Panc1 (cell line): ENCODE measurements at regions not wholly inside any gene's neighbourhood (a gene's known extent, or its start where the extent isn't known, plus 50 kb on each side); places are given as distances from the start of the nearest gene placed in this dataset.

Experiments
- ATAC-seq: fragments of 200-7000 bp; cut with Tn5 transposase; 2 replicates; pipeline ENCODE4 v1.9.1; 2020; ENCODE audit warnings: mild to moderate bottlenecking, moderate library complexity
- BruUV-seq: library from RNA; stranded (reverse); fragments of 400-500 nt; replicated peaks from 2 replicates; lab custom pipeline; 2021; lab: Mats Ljungman, UMichigan
- CTCF ChIA-PET: fragments of 300-600 bp; sonication (Branson Sonifier 250); formaldehyde crosslinking; loops from one replicate; lab custom pipeline; 2022; ENCODE audit warnings: antibody characterized with exemption; lab: Charles Lee
- POLR2A ChIA-PET: fragments of 300-600 bp; sonication (Branson Sonifier 250); formaldehyde crosslinking; loops from one replicate; lab custom pipeline; 2022; ENCODE audit warnings: antibody characterized with exemption; lab: Charles Lee
- DNase-seq: peaks from one replicate; pipeline ENCODE4 v3.0.0-alpha.2; 2010; ENCODE audit warnings: low read depth, low spot score
- H3K27ac ChIP-seq: 2 replicates; pipeline ENCODE4 v1.5.1; 2011; ENCODE audit warnings: mild to moderate bottlenecking, low read length, inconsistent platforms
- H3K27me3 ChIP-seq: fragments of 200-500 bp; sonication (Bioruptor generic); 2 replicates; pipeline ENCODE4 v1.6.0; 2014; ENCODE audit warnings: low read length, inconsistent platforms; ENCODE audit not compliant: control insufficient read depth, insufficient read depth
- H3K36me3 ChIP-seq: fragments of 200-500 bp; sonication (Bioruptor generic); 2 replicates; pipeline ENCODE4 v1.5.1; 2014; ENCODE audit warnings: inconsistent platforms, mild to moderate bottlenecking, low read length, moderate library complexity; ENCODE audit not compliant: control insufficient read depth, insufficient read depth
- H3K4me1 ChIP-seq: 2 replicates; pipeline ENCODE4 v1.5.1; 2011; ENCODE audit warnings: inconsistent platforms, mild to moderate bottlenecking, low read length, moderate library complexity; ENCODE audit not compliant: control insufficient read depth, insufficient read depth
- H3K4me3 ChIP-seq, 2 experiments: 2 replicates each; pipeline ENCODE4 v1.5.1; 2011 to 2012; ENCODE audit warnings: low read depth in 2 of 2, low read length in 2 of 2, mild to moderate bottlenecking in 2 of 2, inconsistent platforms in 1 of 2, moderate library complexity in 1 of 2
- H3K9me3 ChIP-seq: fragments of 200-500 bp; sonication (Bioruptor generic); 2 replicates; pipeline ENCODE4 v1.5.1; 2014; ENCODE audit warnings: low read depth, mild to moderate bottlenecking, inconsistent platforms, low read length, moderate library complexity; ENCODE audit not compliant: control insufficient read depth, insufficient read depth
- POLR2AphosphoS5 ChIP-seq: IDR thresholded peaks from 2 replicates; pipeline ENCODE4 v1.6.1; 2012; ENCODE audit warnings: mild to moderate bottlenecking, low read depth, low read length, moderate library complexity
- SIN3A ChIP-seq: IDR thresholded peaks from 2 replicates; pipeline ENCODE4 v1.6.1; 2012; ENCODE audit warnings: low read depth, mild to moderate bottlenecking, low read length, moderate library complexity, borderline replicate concordance; ENCODE audit not compliant: insufficient read depth
- TCF7L2 ChIP-seq: IDR thresholded peaks from 2 replicates; pipeline ENCODE4 v1.6.1; 2011; ENCODE audit warnings: mild to moderate bottlenecking, low read depth, low read length, inconsistent platforms
- in situ Hi-C: cut with HindIII; loops from 2 replicates; pipeline ENCODE4 v1.10.0; 2016; ENCODE audit warnings: low sequenced_read_pairs, low pct_unique_long_range_greater_than_20kb
- intact Hi-C: fragments of 100-400 bp; cut with micrococcal nuclease; formaldehyde crosslinking; loops from one replicate; pipeline ENCODE4 v1.10.0; 2022; ENCODE audit not compliant: unreplicated experiment
- TF ChIP-seq, protein P1 (sequence below), 2 experiments: IDR thresholded peaks; 2 replicates each; pipeline ENCODE4 v1.6.1; 2011 to 2012; ENCODE audit warnings: low read depth in 2 of 2, control low read depth in 1 of 2, low read length in 1 of 2, mild to moderate bottlenecking in 1 of 2, moderate library complexity in 1 of 2; ENCODE audit not compliant: insufficient read depth in 1 of 2
- TF ChIP-seq, protein P2 (sequence below): fragments of 450-650 bp; IDR thresholded peaks from 2 replicates; pipeline ENCODE4 v1.5.1; 2017; ENCODE audit warnings: mild to moderate bottlenecking

GRCh38 chr6:40210628-40211056 is 276.4 kb upstream of the MOCS1 start:
- TF ChIP-seq POLR2AphosphoS5: no peak
- TF ChIP-seq, protein P1, sequence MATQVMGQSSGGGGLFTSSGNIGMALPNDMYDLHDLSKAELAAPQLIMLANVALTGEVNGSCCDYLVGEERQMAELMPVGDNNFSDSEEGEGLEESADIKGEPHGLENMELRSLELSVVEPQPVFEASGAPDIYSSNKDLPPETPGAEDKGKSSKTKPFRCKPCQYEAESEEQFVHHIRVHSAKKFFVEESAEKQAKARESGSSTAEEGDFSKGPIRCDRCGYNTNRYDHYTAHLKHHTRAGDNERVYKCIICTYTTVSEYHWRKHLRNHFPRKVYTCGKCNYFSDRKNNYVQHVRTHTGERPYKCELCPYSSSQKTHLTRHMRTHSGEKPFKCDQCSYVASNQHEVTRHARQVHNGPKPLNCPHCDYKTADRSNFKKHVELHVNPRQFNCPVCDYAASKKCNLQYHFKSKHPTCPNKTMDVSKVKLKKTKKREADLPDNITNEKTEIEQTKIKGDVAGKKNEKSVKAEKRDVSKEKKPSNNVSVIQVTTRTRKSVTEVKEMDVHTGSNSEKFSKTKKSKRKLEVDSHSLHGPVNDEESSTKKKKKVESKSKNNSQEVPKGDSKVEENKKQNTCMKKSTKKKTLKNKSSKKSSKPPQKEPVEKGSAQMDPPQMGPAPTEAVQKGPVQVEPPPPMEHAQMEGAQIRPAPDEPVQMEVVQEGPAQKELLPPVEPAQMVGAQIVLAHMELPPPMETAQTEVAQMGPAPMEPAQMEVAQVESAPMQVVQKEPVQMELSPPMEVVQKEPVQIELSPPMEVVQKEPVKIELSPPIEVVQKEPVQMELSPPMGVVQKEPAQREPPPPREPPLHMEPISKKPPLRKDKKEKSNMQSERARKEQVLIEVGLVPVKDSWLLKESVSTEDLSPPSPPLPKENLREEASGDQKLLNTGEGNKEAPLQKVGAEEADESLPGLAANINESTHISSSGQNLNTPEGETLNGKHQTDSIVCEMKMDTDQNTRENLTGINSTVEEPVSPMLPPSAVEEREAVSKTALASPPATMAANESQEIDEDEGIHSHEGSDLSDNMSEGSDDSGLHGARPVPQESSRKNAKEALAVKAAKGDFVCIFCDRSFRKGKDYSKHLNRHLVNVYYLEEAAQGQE (IDR thresholded peaks at IDR 0.05; ENCODE audit: insufficient read depth in 1 of 2, low read depth in 2 of 2, low read length in 1 of 2): no peak
- TF ChIP-seq, protein P2, sequence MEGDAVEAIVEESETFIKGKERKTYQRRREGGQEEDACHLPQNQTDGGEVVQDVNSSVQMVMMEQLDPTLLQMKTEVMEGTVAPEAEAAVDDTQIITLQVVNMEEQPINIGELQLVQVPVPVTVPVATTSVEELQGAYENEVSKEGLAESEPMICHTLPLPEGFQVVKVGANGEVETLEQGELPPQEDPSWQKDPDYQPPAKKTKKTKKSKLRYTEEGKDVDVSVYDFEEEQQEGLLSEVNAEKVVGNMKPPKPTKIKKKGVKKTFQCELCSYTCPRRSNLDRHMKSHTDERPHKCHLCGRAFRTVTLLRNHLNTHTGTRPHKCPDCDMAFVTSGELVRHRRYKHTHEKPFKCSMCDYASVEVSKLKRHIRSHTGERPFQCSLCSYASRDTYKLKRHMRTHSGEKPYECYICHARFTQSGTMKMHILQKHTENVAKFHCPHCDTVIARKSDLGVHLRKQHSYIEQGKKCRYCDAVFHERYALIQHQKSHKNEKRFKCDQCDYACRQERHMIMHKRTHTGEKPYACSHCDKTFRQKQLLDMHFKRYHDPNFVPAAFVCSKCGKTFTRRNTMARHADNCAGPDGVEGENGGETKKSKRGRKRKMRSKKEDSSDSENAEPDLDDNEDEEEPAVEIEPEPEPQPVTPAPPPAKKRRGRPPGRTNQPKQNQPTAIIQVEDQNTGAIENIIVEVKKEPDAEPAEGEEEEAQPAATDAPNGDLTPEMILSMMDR: no peak
- TF ChIP-seq SIN3A: no peak
- no peak for TF ChIP-seq TCF7L2
- Histone ChIP-seq H3K9me3 (no peaks in the 10 kb centered on the region), H3K4me3 (no peak overlapping the region), H3K27me3 (no peaks in the 10 kb centered on the region), H3K4me1 (no peaks in the 10 kb centered on the region), H3K27ac (no peak overlapping the region), H3K36me3 (no peaks in the 10 kb centered on the region)
- ChIA-PET POLR2A (interaction anchor here (0.6 kb wide), 1 partner anchor 787 kb away, joined by 3 read pairs; no protein-coding TSS in a partner anchor), CTCF (no interaction called here)
- ATAC-seq: no peak
- no TSS peak for BruUV-seq
- intact Hi-C loops: no loop called here
- in situ Hi-C loops: no loop called here
- DNase-seq: no peak

- no TSS peak for BruUV-seq
- no peaks in the 10 kb centered on the region for H3K4me1 ChIP-seq
- TF ChIP-seq, protein P1 (IDR thresholded peaks at IDR 0.05; ENCODE audit: insufficient read depth in 1 of 2, low read depth in 2 of 2, low read length in 1 of 2): no peak
- TF ChIP-seq SIN3A: no peak
- ATAC-seq: no peak
- intact Hi-C loops (no loop called here), in situ Hi-C loops (no loop called here)
- no peaks in the 10 kb centered on the region for H3K27me3 ChIP-seq
- no peak overlapping the region for H3K4me3 ChIP-seq
- no peaks in the 10 kb centered on the region for H3K9me3 ChIP-seq
- no peak overlapping the region for H3K27ac ChIP-seq
- POLR2A ChIA-PET: no interaction called here
- H3K36me3 ChIP-seq: no peaks in the 10 kb centered on the region
- CTCF ChIA-PET: no interaction called here
- no peak for DNase-seq
Measured at GRCh38 chr6:40205801-40206200, 271.5 kb upstream of the MOCS1 start.
